Adrenal gland (tissue), 9 donors: ENCODE measurements at regions not wholly inside any gene's neighbourhood (a gene's known extent, or its start where the extent isn't known, plus 50 kb on each side); places are given as distances from the start of the nearest gene placed in this dataset.
A peak's percentile ranks its signal among the peaks of the same experiment; 100 is the strongest.

Experiments
- DNase-seq, 7 donors: peaks; one replicate each; pipeline ENCODE4 v3.0.0-alpha.2; 2019 to 2020
- H3K27ac ChIP-seq, 5 donors: fragments of 200-600 bp; sonication (generic) in 4 of 5; 1 replicate in 3 of 5; 2 replicates in 2 of 5; pipeline versions ENCODE4 v1.5.1 to v1.8.0; 2016 to 2020; ENCODE audit warnings: mild to moderate bottlenecking in 1 of 5
- H3K27me3 ChIP-seq: fragments of 200-600 bp; 2 replicates; pipeline ENCODE4 v1.8.0; 2021
- H3K36me3 ChIP-seq, 2 donors: fragments of 200-600 bp; replicated peaks in 1 of 2; 1 replicate in 1 of 2; 2 replicates in 1 of 2; pipeline versions ENCODE4 v1.5.1 to v1.8.0; 2018 to 2022
- H3K4me1 ChIP-seq, 2 donors: fragments of 200-600 bp; replicated peaks in 1 of 2; 1 replicate in 1 of 2; 2 replicates in 1 of 2; pipeline versions ENCODE4 v1.5.1 to v1.8.0; 2018 to 2021
- H3K4me3 ChIP-seq, 4 donors: fragments of 200-600 bp; sonication (generic) in 3 of 4; one replicate each; pipeline ENCODE4 v1.5.1; 2016 to 2018
- H3K9me3 ChIP-seq, 3 donors: fragments of 200-600 bp; sonication (generic) in 1 of 3; replicated peaks in 1 of 3; 1 replicate in 2 of 3; 2 replicates in 1 of 3; pipeline versions ENCODE4 v1.5.1 to v1.8.0; 2016 to 2021
- CTCF ChIP-seq, 6 experiments: fragments of 450-650 bp in 4 of 6; fragments of 200-600 bp in 2 of 6; sonication (generic) in 1 of 6; IDR thresholded peaks; 1 replicate in 5 of 6; 2 replicates in 1 of 6; pipeline versions ENCODE4 v1.5.1 to v1.8.0; 2016 to 2021; ENCODE audit warnings: antibody characterized with exemption in 6 of 6, mild to moderate bottlenecking in 2 of 6, moderate library complexity in 1 of 6
- POLR2A ChIP-seq, 2 donors: fragments of 450-650 bp; IDR thresholded peaks; one replicate each; pipeline ENCODE4 v1.6.1; 2017; ENCODE audit warnings: antibody characterized with exemption in 2 of 2, mild to moderate bottlenecking in 2 of 2, moderate library complexity in 1 of 2
- WGBS, 4 donors: extraction: QIAGEN DNeasy Blood & Tissue Kit in 2 of 4; methylation state at CpG; one replicate each; pipeline versions ENCODE4 v1.1.5 to v1.1.7; 2013 to 2017; 5-methylcytosine and 5-hydroxymethylcytosine counted together
- intact Hi-C, 2 donors: fragments of 100-400 bp; cut with DNase I; formaldehyde crosslinking; loops; one replicate each; pipeline versions ENCODE4 v1.14.1 to v1.15.0; 2022 to 2023
- donor health status: healthy with polysubstance abuse.
- donor health status: Bipolar disorder and iron deficiency.
- donor health status: DM: yes; HTN: yes; CAD: no.
- donor health status: DM: no; HTN: no; CAD: no.
- donor health status: DM: no; HTN: no; CAD: no.

GRCh38 chr2:137799600-137799999 lies 164.7 kb upstream of the HNMT start:
- intact Hi-C loops = no loop called here
- Histone ChIP-seq H3K9me3 (no peaks in the 10 kb centered on the region), H3K27me3 (no peaks in the 10 kb centered on the region), H3K4me3 (no peak overlapping the region), H3K27ac (no peak overlapping the region), H3K36me3 (no peaks in the 10 kb centered on the region), H3K4me1 (no peaks in the 10 kb centered on the region)
- DNase-seq = no peak
- TF ChIP-seq POLR2A (IDR thresholded peaks at IDR 0.05) (no peak), CTCF (IDR thresholded peaks at IDR 0.05) (no peak)
- WGBS, 4 donors = 69 to 88% (median 78%) methylated on average over 2 to 5 of the region's 5 CpGs

GRCh38 chr2:137800386-137800785 lies 163.9 kb upstream of the HNMT start:
- no peak for DNase-seq
- Histone ChIP-seq H3K27me3 (no peaks in the 10 kb centered on the region), H3K9me3 (no peaks in the 10 kb centered on the region), H3K27ac (no peak overlapping the region), H3K4me1 (no peaks in the 10 kb centered on the region), H3K4me3 (no peak overlapping the region), H3K36me3 (no peaks in the 10 kb centered on the region)
- intact Hi-C loops = no loop called here
- WGBS, 4 donors = 59 to 76% (median 62%) methylated on average over 2 of the region's 2 CpGs
- TF ChIP-seq CTCF (IDR thresholded peaks at IDR 0.05) = no peak

- H3K27me3 ChIP-seq = no peaks in the 10 kb centered on the region
- H3K4me1 ChIP-seq = no peaks in the 10 kb centered on the region
- no peaks in the 10 kb centered on the region for H3K9me3 ChIP-seq
- peak overlapping the region in 1 of 4 donors; percentile 42 for H3K4me3 ChIP-seq
- DNase-seq = no peak
- H3K36me3 ChIP-seq = no peaks in the 10 kb centered on the region
- intact Hi-C loops = no loop called here
- TF ChIP-seq POLR2A (IDR thresholded peaks at IDR 0.05) (no peak), CTCF (IDR thresholded peaks at IDR 0.05) (no peak)
- H3K27ac ChIP-seq = no peak overlapping the region
Measured at GRCh38 chr2:137801228-137801627, 163.0 kb upstream of the HNMT start.

- Histone ChIP-seq H3K4me3 (no peak overlapping the region), H3K27me3 (no peaks in the 10 kb centered on the region), H3K36me3 (no peaks in the 10 kb centered on the region), H3K4me1 (no peaks in the 10 kb centered on the region), H3K9me3 (no peaks in the 10 kb centered on the region), H3K27ac (no peak overlapping the region)
- no peak for DNase-seq
- no peak for TF ChIP-seq POLR2A (IDR thresholded peaks at IDR 0.05)
- no peak for TF ChIP-seq CTCF (IDR thresholded peaks at IDR 0.05)
- intact Hi-C loops = no loop called here
- WGBS, 4 donors = 75 to 82% (median 76%) methylated on average over 1 of the region's 1 CpG
Measured at GRCh38 chr2:137802038-137802437, 162.2 kb upstream of the HNMT start.
